GM12878 (cell line): ENCODE measurements at regions not wholly inside any gene's neighbourhood (a gene's known extent, or its start where the extent isn't known, plus 50 kb on each side); places are given as distances from the start of the nearest gene placed in this dataset.

ENCODE experiments used
- ATAC-seq: fragments of 200-7000 bp; cut with Tn5 transposase; 3 replicates; pipeline ENCODE4 v1.9.1; 2020; ENCODE audit warnings: mild to moderate bottlenecking, moderate library complexity
- BruUV-seq: library from RNA; stranded (reverse); fragments of 400-500 nt; replicated peaks from 2 replicates; lab custom pipeline; 2021; lab: Mats Ljungman, UMichigan
- CTCF ChIA-PET: fragments of 300-600 bp; sonication (Branson Sonifier 250); formaldehyde crosslinking; extraction: SDS; loops from one replicate; lab custom pipeline; 2021; ENCODE audit warnings: inconsistent platforms; lab: Yijun Ruan, JAX
- POLR2A ChIA-PET: fragments of 350-600 bp; formaldehyde crosslinking; extraction: SDS; loops from one replicate; lab custom pipeline; 2021; ENCODE audit warnings: inconsistent platforms; lab: Charles Lee
- RAD21 ChIA-PET: fragments of 300-600 bp; sonication (Branson Sonifier 250); formaldehyde crosslinking; loops from one replicate; lab custom pipeline; 2023; ENCODE audit warnings: antibody characterized with exemption; ENCODE audit not compliant: unreplicated experiment; lab: Charles Lee
- SMC1A ChIA-PET: fragments of 300-600 bp; sonication (Branson Sonifier 250); formaldehyde crosslinking; loops from one replicate; lab custom pipeline; 2023; ENCODE audit not compliant: unreplicated experiment, uncharacterized antibody; lab: Charles Lee
- DNase-seq: peaks from one replicate; pipeline ENCODE4 v3.0.0-alpha.2; 2011; ENCODE audit warnings: low read depth, low spot score
- FAIRE-seq: peaks from 3 replicates; lab custom pipeline; 2011; peaks lifted over from hg19 to GRCh38; lab: Jason Lieb, UNC
- H2AFZ ChIP-seq: 2 replicates; pipeline ENCODE4 v1.6.0; 2011; ENCODE audit warnings: low read depth, low read length, control low read depth; ENCODE audit not compliant: control insufficient read depth
- H3K27ac ChIP-seq: 2 replicates; pipeline ENCODE4 v1.5.1; 2011; ENCODE audit warnings: control low read depth; ENCODE audit not compliant: control insufficient read depth, insufficient read depth
- H3K27me3 ChIP-seq, 2 experiments: replicated peaks in 1 of 2; 2 replicates each; pipeline versions ENCODE4 v1.6.0 to v1.6.1; 2011; ENCODE audit warnings: low read length in 1 of 2; ENCODE audit not compliant: control insufficient read depth in 2 of 2, insufficient read depth in 2 of 2
- H3K36me3 ChIP-seq, 2 experiments: 2 replicates each; pipeline ENCODE4 v1.5.1; 2011; ENCODE audit warnings: low read length in 1 of 2; ENCODE audit not compliant: control insufficient read depth in 2 of 2, insufficient read depth in 2 of 2
- H3K4me1 ChIP-seq: 2 replicates; pipeline ENCODE4 v1.6.1; 2011; ENCODE audit warnings: mild to moderate bottlenecking, low read length, moderate library complexity, mixed read lengths; ENCODE audit not compliant: control insufficient read depth, insufficient read depth
- H3K4me2 ChIP-seq: 2 replicates; pipeline ENCODE4 v1.6.0; 2011; ENCODE audit warnings: control low read depth; ENCODE audit not compliant: control insufficient read depth, insufficient read depth
- H3K4me3 ChIP-seq: fragments of 200-600 bp; sonication (generic); 2 replicates; pipeline ENCODE4 v1.5.1; 2016
- H3K79me2 ChIP-seq: 2 replicates; pipeline ENCODE4 v1.6.0; 2011; ENCODE audit warnings: low read length; ENCODE audit not compliant: control insufficient read depth, insufficient read depth
- H3K9ac ChIP-seq: 2 replicates; pipeline ENCODE4 v1.8.0; 2011; ENCODE audit warnings: low read length, control low read depth, mixed read lengths; ENCODE audit not compliant: control insufficient read depth, insufficient read depth
- H3K9me3 ChIP-seq: replicated peaks from 3 replicates; pipeline ENCODE4 v1.5.1; 2011; ENCODE audit warnings: mild to moderate bottlenecking, low read length; ENCODE audit not compliant: control insufficient read depth, insufficient read depth
- H4K20me1 ChIP-seq: 2 replicates; pipeline ENCODE4 v1.6.0; 2011; ENCODE audit not compliant: control insufficient read depth, insufficient read depth
- FOXK2 ChIP-seq: fragments of 450-650 bp; IDR thresholded peaks from 2 replicates; pipeline ENCODE4 v1.6.1; 2017; ENCODE audit warnings: mild to moderate bottlenecking, moderate library complexity
- MTA3 ChIP-seq: IDR thresholded peaks from 2 replicates; pipeline ENCODE4 v1.6.1; 2012; ENCODE audit warnings: low read length, inconsistent platforms, borderline replicate concordance
- SIX5 ChIP-seq: IDR thresholded peaks from 2 replicates; pipeline ENCODE4 v1.6.1; 2011; ENCODE audit warnings: mild to moderate bottlenecking, low read depth, low read length, moderate library complexity; ENCODE audit not compliant: severe bottlenecking
- USF2 ChIP-seq: IDR thresholded peaks from 2 replicates; pipeline ENCODE4 v1.6.1; 2011; ENCODE audit warnings: low read depth, low read length, improper control_type of control experiment, borderline replicate concordance
- ZBTB40 ChIP-seq: fragments of 450-650 bp; IDR thresholded peaks from 2 replicates; pipeline ENCODE4 v1.6.1; 2016; ENCODE audit warnings: mild to moderate bottlenecking, moderate library complexity, borderline replicate concordance
- WGBS: methylation state at CpG from one replicate; pipeline ENCODE4 v1.1.6; 2016; ENCODE audit warnings: low lambda C conversion rate; ENCODE audit not compliant: insufficient replicate concordance, insufficient coverage; ENCODE audit errors: missing lambda C conversion rate; 5-methylcytosine and 5-hydroxymethylcytosine counted together
- in situ Hi-C: fragments of 300-500 bp; cut with MboI; formaldehyde crosslinking; loops from 9 replicates; pipeline ENCODE4 v1.14.3; 2018; ENCODE audit warnings: mixed read lengths
- intact Hi-C: fragments of 100-400 bp; cut with micrococcal nuclease; formaldehyde crosslinking; loops from one replicate; pipeline ENCODE4 v1.14.2; 2022; ENCODE audit not compliant: unreplicated experiment

GRCh38 chr18:47409519-47409918, 158.1 kb upstream of the SKOR2 start:
- Histone ChIP-seq H3K79me2 (no peaks in the 10 kb centered on the region), H3K4me2 (no peak overlapping the region), H3K27ac (no peak overlapping the region), H3K36me3 (no peaks in the 10 kb centered on the region), H3K27me3 (peaks cover 2 to 7% of the 10 kb centered on the region in 2 experiments; a peak in 3 of 4 replicates), H4K20me1 (no peaks in the 10 kb centered on the region), H2AFZ (no peak overlapping the region), H3K9ac (no peak overlapping the region), H3K9me3 (no peaks in the 10 kb centered on the region), H3K4me3 (no peak overlapping the region), H3K4me1 (no peaks in the 10 kb centered on the region)
- BruUV-seq = no TSS peak
- FAIRE-seq (no peak), DNase-seq (no peak), ATAC-seq (no peak)
- 38% methylated on average over 7 of the region's 7 CpGs for WGBS
- POLR2A ChIA-PET = no interaction called here
- CTCF ChIA-PET = no interaction called here
- SMC1A ChIA-PET = no interaction called here
- RAD21 ChIA-PET = no interaction called here
- TF ChIP-seq FOXK2 (no peak), USF2 (no peak), MTA3 (no peak), ZBTB40 (no peak), SIX5 (no peak)
- intact Hi-C loops = no loop called here
- in situ Hi-C loops = no loop called here
